PC-9 (cell line): ENCODE measurements at regions not wholly inside any gene's neighbourhood (a gene's known extent, or its start where the extent isn't known, plus 50 kb on each side); places are given as distances from the start of the nearest gene placed in this dataset.

Experiments
- CTCF ChIP-seq: fragments of 200-600 bp; sonication (generic); conservative IDR thresholded peaks from 2 replicates; pipeline ENCODE4 v1.6.1; 2017; ENCODE audit warnings: mixed run types, antibody characterized with exemption, mild to moderate bottlenecking, moderate library complexity
- EZH2 ChIP-seq: fragments of 200-600 bp; sonication (generic); IDR thresholded peaks from 2 replicates; pipeline ENCODE4 v1.8.0; 2017; ENCODE audit warnings: antibody characterized with exemption, low read depth

GRCh38 chr6:80501636-80502035 is 395.2 kb downstream of the BCKDHB start:
- TF ChIP-seq CTCF (no peak), EZH2 (no peak)
